ENCODE measurements at regions not wholly inside any gene's neighbourhood (a gene's known extent, or its start where the extent isn't known, plus 50 kb on each side); places are given as distances from the start of the nearest gene placed in this dataset.

- TF ChIP-seq CTCF (IDR thresholded peaks at IDR 0.05) (no peak), POLR2A (IDR thresholded peaks at IDR 0.05) (no peak)
Observed at GRCh38 chr1:221040691-221041285, 161.5 kb downstream of the HLX start.
